ENCODE measurements at regions not wholly inside any gene's neighbourhood (a gene's known extent, or its start where the extent isn't known, plus 50 kb on each side); places are given as distances from the start of the nearest gene placed in this dataset.

GRCh38 chr12:61490526-61491498 is 769.4 kb upstream of the USP15 start:
- no peak for TF ChIP-seq CTCF (IDR thresholded peaks at IDR 0.05)
- TF ChIP-seq EZH2 (IDR thresholded peaks at IDR 0.05): no peak
- no peak for TF ChIP-seq EZH2phosphoT487 (IDR thresholded peaks at IDR 0.05)
